SU-DHL-6 (cell line): ENCODE measurements at regions not wholly inside any gene's neighbourhood (a gene's known extent, or its start where the extent isn't known, plus 50 kb on each side); places are given as distances from the start of the nearest gene placed in this dataset.
"Not testable (repeated sequence)": the region's sequence is repeated elsewhere in the genome, so short reads cannot be mapped to it uniquely, and the experiment has no call there.

Experiments used
- H2AFZ ChIP-seq: fragments of 200-600 bp; sonication (generic); 2 replicates; pipeline ENCODE4 v1.6.1; 2014; ENCODE audit warnings: low read depth, mild to moderate bottlenecking, moderate library complexity, mixed read lengths, antibody characterized with exemption, low read length; ENCODE audit not compliant: severe bottlenecking
- H3F3A ChIP-seq: fragments of 200-600 bp; shearing (Covaris generic); 2 replicates; pipeline ENCODE4 v1.6.0; 2016; ENCODE audit warnings: antibody characterized with exemption, mild to moderate bottlenecking; ENCODE audit not compliant: insufficient read depth
- H3K27ac ChIP-seq: fragments of 200-600 bp; sonication (generic); 2 replicates; pipeline ENCODE4 v1.5.1; 2016; ENCODE audit warnings: low read depth, mild to moderate bottlenecking, low read length, moderate library complexity, mixed read lengths
- H3K27me3 ChIP-seq: fragments of 200-600 bp; sonication (generic), shearing (Covaris generic); 2 replicates; pipeline ENCODE4 v1.6.0; 2014; ENCODE audit warnings: mild to moderate bottlenecking, low read length
- H3K36me3 ChIP-seq: fragments of 200-600 bp; sonication (generic); 2 replicates; pipeline ENCODE4 v1.6.1; 2014; ENCODE audit warnings: mild to moderate bottlenecking, low read length, mixed read lengths
- H3K4me2 ChIP-seq: fragments of 300-600, 200-600 bp; shearing (Covaris generic), sonication (generic); 2 replicates; pipeline ENCODE4 v1.6.0; 2014; ENCODE audit warnings: low read length, low read depth, mild to moderate bottlenecking; ENCODE audit not compliant: poor library complexity, severe bottlenecking
- H3K4me3 ChIP-seq: fragments of 200-600 bp; sonication (generic); 2 replicates; pipeline ENCODE4 v1.5.1; 2014; ENCODE audit warnings: antibody characterized with exemption, low read length, mild to moderate bottlenecking, mixed read lengths; ENCODE audit not compliant: insufficient read depth, poor library complexity, severe bottlenecking
- H3K79me2 ChIP-seq: fragments of 200-600 bp; sonication (generic); 2 replicates; pipeline ENCODE4 v1.6.1; 2014; ENCODE audit warnings: mild to moderate bottlenecking, low read length, moderate library complexity; ENCODE audit not compliant: insufficient read depth
- H3K9ac ChIP-seq: fragments of 200-600 bp; sonication (generic); 2 replicates; pipeline ENCODE4 v1.7.0; 2014; ENCODE audit warnings: mild to moderate bottlenecking, low read length
- H3K9me2 ChIP-seq: fragments of 200-600 bp; sonication (generic); replicated peaks from 2 replicates; pipeline ENCODE4 v1.6.1; 2014; ENCODE audit warnings: low read length; ENCODE audit not compliant: insufficient read depth
- H3K9me3 ChIP-seq: fragments of 200-600 bp; sonication (generic); 2 replicates; pipeline ENCODE4 v1.6.1; 2014; ENCODE audit warnings: low read length, mixed read lengths; ENCODE audit not compliant: insufficient read depth
- H4K20me1 ChIP-seq: fragments of 200-600 bp; sonication (generic); 2 replicates; pipeline ENCODE4 v1.6.1; 2014; ENCODE audit warnings: low read depth, mild to moderate bottlenecking, antibody characterized with exemption, low read length, moderate library complexity, mixed read lengths
- EZH2phosphoT487 ChIP-seq: fragments of 200-600 bp; sonication (generic), shearing (Covaris generic); conservative IDR thresholded peaks from 2 replicates; pipeline ENCODE4 v1.6.1; 2018; ENCODE audit warnings: mild to moderate bottlenecking, antibody characterized with exemption, low read length, moderate library complexity, mixed read lengths
- TF ChIP-seq, protein P1 (sequence below): fragments of 200-600 bp; sonication (generic); IDR thresholded peaks from one replicate; pipeline ENCODE4 v1.5.1; 2017; ENCODE audit warnings: antibody characterized with exemption, mild to moderate bottlenecking, low read length, moderate library complexity; ENCODE audit not compliant: insufficient read depth, poor library complexity, severe bottlenecking

DNA sequence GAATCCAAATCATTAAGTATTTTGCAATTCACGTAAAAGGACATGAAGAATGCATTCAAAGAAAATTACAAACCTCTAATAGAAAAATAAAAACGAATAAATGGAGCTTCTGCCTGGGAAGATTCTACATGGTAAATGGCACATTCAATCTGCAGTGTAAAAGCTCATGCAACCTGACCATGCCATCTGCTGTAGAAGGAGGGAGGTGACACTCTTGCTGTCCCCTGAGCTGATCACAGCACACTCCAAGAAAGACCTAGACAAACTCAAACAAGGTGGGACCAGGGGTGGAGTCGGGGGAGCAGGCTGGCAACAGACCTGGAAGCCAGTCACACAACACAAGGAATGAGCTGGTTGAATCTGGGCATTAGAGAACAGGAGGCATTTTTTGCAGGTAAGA lies 101.8 kb downstream of the BDH1 start:
- H3K4me3 ChIP-seq, result no peak overlapping the region
- no peak overlapping the region for H2AFZ ChIP-seq
- H3K27ac ChIP-seq, result no peak overlapping the region
- H3K36me3 ChIP-seq, result no peaks in the 10 kb centered on the region
- no peak for TF ChIP-seq EZH2phosphoT487
- TF ChIP-seq, protein P1, sequence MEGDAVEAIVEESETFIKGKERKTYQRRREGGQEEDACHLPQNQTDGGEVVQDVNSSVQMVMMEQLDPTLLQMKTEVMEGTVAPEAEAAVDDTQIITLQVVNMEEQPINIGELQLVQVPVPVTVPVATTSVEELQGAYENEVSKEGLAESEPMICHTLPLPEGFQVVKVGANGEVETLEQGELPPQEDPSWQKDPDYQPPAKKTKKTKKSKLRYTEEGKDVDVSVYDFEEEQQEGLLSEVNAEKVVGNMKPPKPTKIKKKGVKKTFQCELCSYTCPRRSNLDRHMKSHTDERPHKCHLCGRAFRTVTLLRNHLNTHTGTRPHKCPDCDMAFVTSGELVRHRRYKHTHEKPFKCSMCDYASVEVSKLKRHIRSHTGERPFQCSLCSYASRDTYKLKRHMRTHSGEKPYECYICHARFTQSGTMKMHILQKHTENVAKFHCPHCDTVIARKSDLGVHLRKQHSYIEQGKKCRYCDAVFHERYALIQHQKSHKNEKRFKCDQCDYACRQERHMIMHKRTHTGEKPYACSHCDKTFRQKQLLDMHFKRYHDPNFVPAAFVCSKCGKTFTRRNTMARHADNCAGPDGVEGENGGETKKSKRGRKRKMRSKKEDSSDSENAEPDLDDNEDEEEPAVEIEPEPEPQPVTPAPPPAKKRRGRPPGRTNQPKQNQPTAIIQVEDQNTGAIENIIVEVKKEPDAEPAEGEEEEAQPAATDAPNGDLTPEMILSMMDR, result peak; percentile 32
- H3K79me2 ChIP-seq, result no peaks in the 10 kb centered on the region
- H3F3A ChIP-seq, result no peaks in the 10 kb centered on the region
- no peaks in the 10 kb centered on the region for H3K27me3 ChIP-seq
- no peaks in the 10 kb centered on the region for H4K20me1 ChIP-seq
- no peaks in the 10 kb centered on the region for H3K9me2 ChIP-seq
- no peaks in the 10 kb centered on the region for H3K9me3 ChIP-seq
- no peak overlapping the region for H3K4me2 ChIP-seq
- H3K9ac ChIP-seq, result no peak overlapping the region

DNA sequence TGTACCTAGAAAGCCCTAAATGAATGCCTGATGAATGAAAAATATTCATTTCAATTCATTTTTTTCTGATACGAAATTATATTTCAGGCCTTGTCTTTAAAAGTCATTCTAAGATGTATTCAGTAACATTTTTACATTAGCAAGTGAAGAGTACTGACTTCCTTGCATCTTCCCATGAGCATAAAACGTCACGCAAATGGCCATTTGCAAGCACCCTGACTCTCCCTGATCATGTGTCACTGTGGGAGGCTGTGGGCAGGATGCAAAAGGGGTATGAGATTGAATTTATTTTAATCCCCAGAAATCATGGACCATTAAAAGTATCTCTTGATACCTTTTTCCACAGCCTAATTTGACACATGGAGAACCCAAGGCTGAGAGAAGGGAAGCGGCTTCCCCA lies 105.0 kb downstream of the BDH1 start:
- Histone ChIP-seq H3K27ac (no peak overlapping the region), H3K27me3 (no peaks in the 10 kb centered on the region), H3K4me2 (no peak overlapping the region), H3K9me2 (no peaks in the 10 kb centered on the region), H3K9ac (no peak overlapping the region), H3K79me2 (no peaks in the 10 kb centered on the region), H3K9me3 (no peaks in the 10 kb centered on the region), H3F3A (no peaks in the 10 kb centered on the region), H3K36me3 (no peaks in the 10 kb centered on the region), H2AFZ (no peak overlapping the region), H4K20me1 (no peaks in the 10 kb centered on the region), H3K4me3 (no peak overlapping the region)
- TF ChIP-seq EZH2phosphoT487, result no peak
- TF ChIP-seq, protein P1, result no peak

DNA sequence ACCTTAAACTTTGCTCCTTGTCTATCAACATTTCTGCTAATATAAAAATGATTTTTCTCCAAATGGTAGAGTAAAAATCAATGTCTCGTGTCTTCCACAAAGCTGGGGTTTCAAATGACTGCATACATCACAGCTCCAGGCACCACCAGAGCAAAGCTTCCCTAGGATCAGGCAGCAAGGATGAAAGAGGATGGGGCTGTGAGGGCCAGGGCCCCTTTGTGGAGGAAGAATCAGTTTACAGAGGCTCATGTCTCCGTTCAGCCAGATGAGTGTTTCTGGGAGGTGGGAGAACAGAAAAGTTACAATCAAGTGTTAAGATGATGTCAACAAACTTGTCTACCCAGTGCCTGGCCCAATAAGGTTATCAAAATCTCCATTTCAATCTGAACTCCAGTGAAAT lies 105.5 kb downstream of the BDH1 start:
- Histone ChIP-seq H3K9ac (no peak overlapping the region), H3K27ac (no peak overlapping the region), H3K36me3 (no peaks in the 10 kb centered on the region), H3F3A (no peaks in the 10 kb centered on the region), H3K9me2 (no peaks in the 10 kb centered on the region), H3K4me2 (no peak overlapping the region), H3K4me3 (no peak overlapping the region), H4K20me1 (no peaks in the 10 kb centered on the region), H3K9me3 (no peaks in the 10 kb centered on the region), H2AFZ (no peak overlapping the region), H3K27me3 (no peaks in the 10 kb centered on the region), H3K79me2 (no peaks in the 10 kb centered on the region)
- TF ChIP-seq, protein P1, result no peak
- TF ChIP-seq EZH2phosphoT487, result no peak

DNA sequence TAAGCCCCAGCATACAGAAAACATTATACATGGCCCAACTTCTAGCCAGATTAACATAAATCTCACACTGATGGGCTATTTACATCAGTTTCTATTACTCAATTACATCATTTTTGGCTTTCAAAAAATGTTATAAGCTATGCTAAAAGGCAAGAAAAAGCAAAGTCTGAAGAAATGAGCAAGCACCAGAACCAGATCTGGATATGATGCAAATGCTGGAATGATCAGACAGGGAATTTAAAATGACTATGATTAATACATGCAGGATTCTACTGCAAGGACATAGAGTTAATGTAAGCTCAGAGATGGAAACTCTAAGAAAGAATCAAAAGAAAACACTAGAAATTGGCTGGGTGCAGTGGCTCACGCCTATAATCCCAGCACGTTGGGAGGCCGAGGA lies 106.6 kb downstream of the BDH1 start:
- not testable (repeated sequence) for H3K4me3 ChIP-seq, H3K27ac ChIP-seq, H4K20me1 ChIP-seq, H3K9me2 ChIP-seq, H3K79me2 ChIP-seq, H3K4me2 ChIP-seq, H3K9me3 ChIP-seq, H3F3A ChIP-seq, H3K36me3 ChIP-seq, H3K27me3 ChIP-seq, H2AFZ ChIP-seq, H3K9ac ChIP-seq

DNA sequence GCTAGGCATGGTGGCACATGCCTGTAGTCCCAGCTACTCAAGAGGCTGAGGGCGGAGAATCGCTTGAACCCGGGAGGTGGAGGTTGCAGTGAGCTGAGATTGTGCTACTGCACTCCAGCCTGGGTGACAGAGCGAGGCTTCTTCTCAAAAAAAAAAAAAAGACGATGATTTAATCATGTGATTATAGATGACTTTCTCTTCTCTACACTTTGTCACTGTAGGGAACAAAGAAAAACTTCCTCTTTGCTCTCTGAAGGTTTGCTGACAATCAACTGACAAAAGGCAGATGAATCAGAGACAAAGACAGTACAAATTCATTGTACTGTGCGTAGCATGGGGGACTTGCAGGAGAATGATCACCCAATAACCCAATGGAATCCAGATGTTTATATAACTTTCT lies 108.0 kb downstream of the BDH1 start:
- not testable (repeated sequence) for H2AFZ ChIP-seq, H3K27me3 ChIP-seq, H3K27ac ChIP-seq, H3K9me2 ChIP-seq, H3K4me3 ChIP-seq, H3K36me3 ChIP-seq, H3K4me2 ChIP-seq, H3K9me3 ChIP-seq, H3K79me2 ChIP-seq, H4K20me1 ChIP-seq, H3K9ac ChIP-seq, H3F3A ChIP-seq
